Body of pancreas (tissue), 4 donors: ENCODE measurements at regions not wholly inside any gene's neighbourhood (a gene's known extent, or its start where the extent isn't known, plus 50 kb on each side); places are given as distances from the start of the nearest gene placed in this dataset.

Experiments
- ATAC-seq: fragments of 150-250 bp; one replicate; pipeline ENCODE4 v1.9.1; 2016
- DNase-seq, 4 donors: peaks; one replicate each; pipeline ENCODE4 v3.0.0-alpha.2; 2019
- H3K27ac ChIP-seq, 4 donors: fragments of 200-600 bp; sonication (generic); 1 replicate in 3 of 4; 2 replicates in 1 of 4; pipeline versions ENCODE4 v1.5.1 to v1.6.1; 2016 to 2019; ENCODE audit warnings: mild to moderate bottlenecking in 1 of 4, mixed read lengths in 1 of 4, moderate library complexity in 1 of 4
- H3K27me3 ChIP-seq, 2 donors: fragments of 200-600 bp; sonication (generic); one replicate each; pipeline ENCODE4 v1.6.0; 2016; ENCODE audit warnings: mild to moderate bottlenecking in 1 of 2
- H3K36me3 ChIP-seq, 2 donors: fragments of 200-600 bp; sonication (generic); replicated peaks in 1 of 2; 2 replicates each; pipeline ENCODE4 v1.5.1; 2016; ENCODE audit warnings: low read depth in 2 of 2; ENCODE audit not compliant: insufficient read depth in 1 of 2
- H3K4me1 ChIP-seq: fragments of 200-600 bp; sonication (generic); one replicate; pipeline ENCODE4 v1.6.0; 2016
- H3K4me3 ChIP-seq, 2 donors: fragments of 200-600 bp; sonication (generic); 1 replicate in 1 of 2; 2 replicates in 1 of 2; pipeline ENCODE4 v1.5.1; 2016 to 2019
- H3K9me3 ChIP-seq, 3 donors: fragments of 200-600 bp; sonication (generic); 1 replicate in 2 of 3; 2 replicates in 1 of 3; pipeline ENCODE4 v1.5.1; 2016
- CTCF ChIP-seq, 7 experiments: fragments of 450-650 bp in 4 of 7; fragments of 200-600 bp in 3 of 7; sonication (generic) in 3 of 7; IDR thresholded peaks; one replicate each; pipeline ENCODE4 v1.5.1; 2016 to 2019; ENCODE audit warnings: antibody characterized with exemption in 7 of 7
- POLR2A ChIP-seq, 3 donors: fragments of 450-650 bp; IDR thresholded peaks; one replicate each; pipeline ENCODE4 v1.6.1; 2016; ENCODE audit warnings: antibody characterized with exemption in 3 of 3, mild to moderate bottlenecking in 2 of 3
- WGBS, 2 donors: methylation state at CpG; one replicate each; pipeline ENCODE4 v1.1.5; 2017; 5-methylcytosine and 5-hydroxymethylcytosine counted together
- intact Hi-C: fragments of 100-400 bp; cut with DNase I; formaldehyde crosslinking; loops from one replicate; pipeline ENCODE4 v1.15.1; 2023

DNA sequence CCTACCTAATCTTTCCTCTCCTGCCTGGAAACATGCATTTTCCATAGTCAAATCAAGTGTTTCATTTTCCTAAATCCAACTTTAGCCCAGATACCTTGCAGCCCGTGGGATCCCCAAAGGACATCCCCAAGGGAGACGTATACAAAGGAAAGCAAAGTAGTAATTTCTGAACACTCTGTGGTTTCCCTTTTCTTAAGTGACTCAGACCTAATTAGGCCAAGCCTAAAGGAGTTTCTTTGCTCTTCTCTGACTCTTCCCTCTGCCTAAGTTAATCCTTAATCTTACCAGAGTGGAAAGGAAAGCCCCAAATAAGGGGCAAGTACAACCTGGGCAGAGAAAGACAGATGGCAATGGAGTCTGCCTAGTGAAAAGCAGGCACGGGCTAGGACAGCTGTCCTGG is 250.3 kb downstream of the SPTSSA start:
- TF ChIP-seq CTCF (IDR thresholded peaks at IDR 0.05) (no peak), POLR2A (IDR thresholded peaks at IDR 0.05) (no peak)
- 63 to 73% methylated on average over 3 of the region's 3 CpGs for WGBS, 2 donors
- ATAC-seq = no peak
- Histone ChIP-seq H3K4me1 (no peaks in the 10 kb centered on the region), H3K27me3 (no peaks in the 10 kb centered on the region), H3K27ac (no peak overlapping the region), H3K36me3 (no peaks in the 10 kb centered on the region), H3K4me3 (no peak overlapping the region), H3K9me3 (no peaks in the 10 kb centered on the region)
- intact Hi-C loops = no loop called here
- no peak for DNase-seq

- Histone ChIP-seq H3K4me3 (no peak overlapping the region), H3K9me3 (no peaks in the 10 kb centered on the region), H3K27ac (no peak overlapping the region), H3K27me3 (no peaks in the 10 kb centered on the region), H3K36me3 (no peaks in the 10 kb centered on the region), H3K4me1 (no peaks in the 10 kb centered on the region)
- ATAC-seq = no peak
- intact Hi-C loops = no loop called here
- DNase-seq = no peak
- TF ChIP-seq POLR2A (IDR thresholded peaks at IDR 0.05) (no peak), CTCF (IDR thresholded peaks at IDR 0.05) (no peak)
- 57 to 59% methylated on average over 3 of the region's 3 CpGs for WGBS, 2 donors
Measured at GRCh38 chr14:34208532-34208931, 253.5 kb downstream of the SPTSSA start.

DNA sequence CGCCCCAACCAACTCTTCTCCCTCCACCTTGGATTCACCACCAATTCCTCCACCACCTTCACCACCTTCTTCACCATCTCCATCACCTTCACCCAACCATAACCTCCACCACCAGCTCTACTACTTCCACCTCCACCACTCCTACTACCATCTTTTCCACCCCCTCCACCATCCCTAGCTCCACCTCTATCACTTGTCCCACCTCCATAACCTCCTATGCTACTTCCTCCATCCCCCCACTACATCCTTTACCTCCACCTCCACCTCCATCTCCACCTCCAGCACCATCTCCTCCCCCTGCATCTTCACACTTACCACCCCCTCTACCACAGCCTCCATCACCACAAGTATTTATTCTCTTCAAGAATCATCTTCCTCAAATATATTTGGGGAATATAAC is 254.9 kb upstream of the EGLN3 start:
- no peak overlapping the region for H3K4me3 ChIP-seq
- intact Hi-C loops = no loop called here
- H3K9me3 ChIP-seq = no peaks in the 10 kb centered on the region
- H3K27ac ChIP-seq = no peak overlapping the region
- no peaks in the 10 kb centered on the region for H3K4me1 ChIP-seq
- 89 to 90% methylated on average over 1 of the region's 1 CpG for WGBS, 2 donors
- H3K36me3 ChIP-seq = no peaks in the 10 kb centered on the region
- no peak for DNase-seq
- ATAC-seq = no peak
- H3K27me3 ChIP-seq = no peaks in the 10 kb centered on the region
- no peak for TF ChIP-seq CTCF (IDR thresholded peaks at IDR 0.05)
- no peak for TF ChIP-seq POLR2A (IDR thresholded peaks at IDR 0.05)

DNA sequence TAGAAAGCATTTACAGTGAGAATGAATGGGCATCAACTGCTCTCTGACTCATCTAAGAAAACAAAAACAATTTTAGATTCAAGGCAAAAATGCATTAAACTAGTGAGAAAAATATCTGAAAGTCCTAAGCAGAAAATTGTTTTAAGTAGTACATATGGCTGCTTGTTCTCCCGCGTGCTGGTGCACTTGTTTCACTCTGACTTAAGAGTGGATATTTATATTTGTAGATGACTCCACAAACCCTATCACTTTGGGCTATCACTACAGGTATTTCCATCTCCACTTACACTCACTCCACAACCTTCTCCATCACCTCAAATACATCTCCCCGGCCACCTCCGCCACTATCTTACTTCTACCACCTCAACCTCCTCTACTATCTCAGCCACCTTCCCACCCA is 253.9 kb upstream of the EGLN3 start:
- ATAC-seq (no peak), DNase-seq (no peak)
- Histone ChIP-seq H3K27ac (no peak overlapping the region), H3K4me3 (no peak overlapping the region), H3K36me3 (no peaks in the 10 kb centered on the region), H3K9me3 (no peaks in the 10 kb centered on the region), H3K27me3 (no peaks in the 10 kb centered on the region), H3K4me1 (no peaks in the 10 kb centered on the region)
- 94 to 97% methylated on average over 4 of the region's 4 CpGs for WGBS, 2 donors
- TF ChIP-seq CTCF (IDR thresholded peaks at IDR 0.05) = no peak
- intact Hi-C loops = no loop called here

DNA sequence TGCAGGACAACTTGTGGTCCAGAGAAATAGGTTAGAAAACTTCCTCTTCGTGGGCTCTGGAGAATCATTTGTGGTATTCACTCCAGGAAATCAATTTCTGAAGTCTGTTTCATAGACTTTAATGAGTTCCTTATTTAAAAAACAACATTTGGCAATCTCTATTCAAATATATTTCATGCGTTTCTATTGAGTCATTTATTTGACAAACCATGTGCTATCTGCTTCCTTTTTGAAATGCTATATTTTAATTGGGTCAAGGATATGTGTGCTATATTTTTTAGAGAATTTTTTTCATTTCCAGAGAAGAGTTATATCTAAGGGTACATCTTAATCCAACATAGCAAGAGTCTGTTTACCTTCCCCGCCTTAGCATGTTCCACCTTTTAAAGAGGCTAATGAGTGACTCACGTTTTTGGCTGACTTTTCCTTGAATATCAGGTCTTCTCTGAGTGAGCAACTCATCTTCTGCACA is 252.4 kb upstream of the EGLN3 start:
- no peaks in the 10 kb centered on the region for H3K9me3 ChIP-seq
- no peak overlapping the region for H3K4me3 ChIP-seq
- no peak overlapping the region for H3K27ac ChIP-seq
- H3K27me3 ChIP-seq = no peaks in the 10 kb centered on the region
- ATAC-seq (no peak), DNase-seq (no peak)
- no peaks in the 10 kb centered on the region for H3K36me3 ChIP-seq
- 23 to 27% methylated on average over 4 of the region's 4 CpGs for WGBS, 2 donors
- no peaks in the 10 kb centered on the region for H3K4me1 ChIP-seq
- TF ChIP-seq CTCF (IDR thresholded peaks at IDR 0.05) = no peak
- TF ChIP-seq POLR2A (IDR thresholded peaks at IDR 0.05) = no peak
- intact Hi-C loops = no loop called here
